ENCODE measurements at regions not wholly inside any gene's neighbourhood (a gene's known extent, or its start where the extent isn't known, plus 50 kb on each side); places are given as distances from the start of the nearest gene placed in this dataset.

- no peak overlapping the region for H3K9ac ChIP-seq (ENCODE audit: low read length)
- H3K36me3 ChIP-seq (ENCODE audit: control insufficient read depth, insufficient read depth, low read length): no peaks in the 10 kb centered on the region
- no peak overlapping the region for H3K4me3 ChIP-seq (ENCODE audit: low read depth, low read length)
- H3K9me3 ChIP-seq (ENCODE audit: control insufficient read depth, insufficient read depth, low read depth, low read length): no peaks in the 10 kb centered on the region
- H3K27me3 ChIP-seq (ENCODE audit: control insufficient read depth, insufficient read depth, low read length): no peaks in the 10 kb centered on the region
- no peak overlapping the region for H3K27ac ChIP-seq (ENCODE audit: low read depth, low read length)
- H3K4me1 ChIP-seq (ENCODE audit: control insufficient read depth, insufficient read depth, low read length): 0 out of 2 replicates have a peak, but pooled peaks cover 6% of the 10 kb centered on the region
Observed at GRCh38 chr2:103664690-103665089, 902.9 kb downstream of the TMEM182 start.

GRCh38 chr2:103667335-103667884, 905.6 kb downstream of the TMEM182 start:
- Histone ChIP-seq H3K9me3 (ENCODE audit: control insufficient read depth, insufficient read depth, low read depth, low read length) (no peaks in the 10 kb centered on the region), H3K4me1 (ENCODE audit: control insufficient read depth, insufficient read depth, low read length) (0 out of 2 replicates have a peak, but pooled peaks cover 6% of the 10 kb centered on the region), H3K27ac (ENCODE audit: low read depth, low read length) (no peak overlapping the region), H3K36me3 (ENCODE audit: control insufficient read depth, insufficient read depth, low read length) (no peaks in the 10 kb centered on the region), H3K4me3 (ENCODE audit: low read depth, low read length) (no peak overlapping the region), H3K9ac (ENCODE audit: low read length) (no peak overlapping the region), H3K27me3 (ENCODE audit: control insufficient read depth, insufficient read depth, low read length) (no peaks in the 10 kb centered on the region)

GRCh38 chr2:103669531-103669930, 907.7 kb downstream of the TMEM182 start:
- no peak overlapping the region for H3K27ac ChIP-seq (ENCODE audit: low read depth, low read length)
- H3K9ac ChIP-seq (ENCODE audit: low read length): no peak overlapping the region
- no peaks in the 10 kb centered on the region for H3K27me3 ChIP-seq (ENCODE audit: control insufficient read depth, insufficient read depth, low read length)
- H3K4me3 ChIP-seq (ENCODE audit: low read depth, low read length): no peak overlapping the region
- no peaks in the 10 kb centered on the region for H3K36me3 ChIP-seq (ENCODE audit: control insufficient read depth, insufficient read depth, low read length)
- 0 out of 2 replicates have a peak, but pooled peaks cover 5% of the 10 kb centered on the region for H3K4me1 ChIP-seq (ENCODE audit: control insufficient read depth, insufficient read depth, low read length)
- H3K9me3 ChIP-seq (ENCODE audit: control insufficient read depth, insufficient read depth, low read depth, low read length): no peaks in the 10 kb centered on the region
